Caco-2 (cell line): ENCODE measurements at regions not wholly inside any gene's neighbourhood (a gene's known extent, or its start where the extent isn't known, plus 50 kb on each side); places are given as distances from the start of the nearest gene placed in this dataset.

Source experiments
- BruUV-seq: library from RNA; stranded (reverse); fragments of 400-500 nt; replicated peaks from 2 replicates; lab custom pipeline; 2021; lab: Mats Ljungman, UMichigan
- CTCF ChIA-PET: fragments of 300-600 bp; sonication (Branson Sonifier 250); formaldehyde crosslinking; loops from one replicate; lab custom pipeline; 2022; ENCODE audit warnings: antibody characterized with exemption; lab: Charles Lee
- POLR2A ChIA-PET: fragments of 300-600 bp; sonication (Branson Sonifier 250); formaldehyde crosslinking; loops from one replicate; lab custom pipeline; 2022; ENCODE audit warnings: antibody characterized with exemption; lab: Charles Lee
- DNase-seq, 2 experiments: peaks; one replicate each; pipeline versions ENCODE4 v3.0.0 to v3.0.0-alpha.2; 2020 to 2022
- H3K27me3 ChIP-seq: replicated peaks from 2 replicates; pipeline ENCODE4 v1.6.0; 2011; ENCODE audit warnings: low read length; ENCODE audit not compliant: control insufficient read depth, insufficient read depth
- H3K36me3 ChIP-seq: 2 replicates; pipeline ENCODE4 v1.5.1; 2011; ENCODE audit warnings: low read length; ENCODE audit not compliant: control insufficient read depth, insufficient read depth
- H3K4me1 ChIP-seq: fragments of 250-450 bp; sonication (Bioruptor Pico); 2 replicates; pipeline ENCODE4 v1.5.1; 2020; ENCODE audit warnings: mild to moderate bottlenecking
- H3K4me3 ChIP-seq: 2 replicates; pipeline ENCODE4 v1.5.1; 2011; ENCODE audit warnings: low read depth, mild to moderate bottlenecking, control low read depth, low read length
- H3K9me3 ChIP-seq: fragments of 250-450 bp; sonication (Bioruptor Pico); 2 replicates; pipeline ENCODE4 v1.5.1; 2020; ENCODE audit warnings: mild to moderate bottlenecking, moderate library complexity
- H3K27ac Mint-ChIP-seq: one replicate; pipeline ENCODE4 v1.8.0; 2022; ENCODE audit warnings: mixed read lengths; ENCODE audit not compliant: unreplicated experiment
- H3K27me3 Mint-ChIP-seq: one replicate; pipeline ENCODE4 v1.8.0; 2022; ENCODE audit warnings: mixed read lengths; ENCODE audit not compliant: insufficient read depth, unreplicated experiment
- H3K36me3 Mint-ChIP-seq: one replicate; pipeline ENCODE4 v1.8.0; 2022; ENCODE audit warnings: mild to moderate bottlenecking, mixed read lengths; ENCODE audit not compliant: insufficient read depth, unreplicated experiment
- H3K4me1 Mint-ChIP-seq: one replicate; pipeline ENCODE4 v1.8.0; 2022; ENCODE audit warnings: low read depth, mixed read lengths; ENCODE audit not compliant: unreplicated experiment
- H3K4me3 Mint-ChIP-seq: one replicate; pipeline ENCODE4 v1.8.0; 2022; ENCODE audit warnings: mild to moderate bottlenecking, moderate library complexity, mixed read lengths; ENCODE audit not compliant: unreplicated experiment
- H3K9me3 Mint-ChIP-seq: one replicate; pipeline ENCODE4 v1.8.0; 2022; ENCODE audit warnings: mixed read lengths; ENCODE audit not compliant: unreplicated experiment
- intact Hi-C: fragments of 100-400 bp; cut with micrococcal nuclease; formaldehyde crosslinking; loops from one replicate; pipeline ENCODE4 v1.10.0; 2022; ENCODE audit not compliant: unreplicated experiment
- TF ChIP-seq, protein P1 (sequence below), 2 experiments: fragments of 200-600 bp in 1 of 2; IDR thresholded peaks; 1 replicate in 1 of 2; 2 replicates in 1 of 2; pipeline versions ENCODE4 v1.5.1 to v1.8.0; 2011 to 2022; ENCODE audit warnings: antibody characterized with exemption in 1 of 2, control low read depth in 1 of 2, inconsistent platforms in 1 of 2, low read depth in 1 of 2, low read length in 1 of 2, mild to moderate bottlenecking in 1 of 2, moderate library complexity in 1 of 2; ENCODE audit not compliant: insufficient read depth in 1 of 2, severe bottlenecking in 1 of 2, unreplicated experiment in 1 of 2

DNA sequence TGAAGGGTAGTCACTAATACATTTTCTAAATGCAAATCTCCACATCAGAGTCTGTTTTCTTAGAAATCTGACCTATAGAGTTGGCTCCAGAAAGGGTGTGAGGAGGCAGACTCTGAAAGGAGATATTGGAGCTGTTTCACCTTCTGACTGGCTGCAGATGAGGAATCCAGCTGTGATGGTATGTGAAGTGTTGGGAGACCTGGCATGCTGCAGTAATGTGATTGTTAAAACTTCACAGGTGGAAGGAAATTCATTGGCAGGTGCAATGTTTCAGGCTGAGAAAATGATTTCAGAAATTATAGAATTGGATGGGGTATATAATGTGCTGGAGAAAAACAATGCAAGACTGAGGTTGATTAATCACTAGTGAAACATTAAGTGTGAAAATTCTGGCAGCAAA is 1134.0 kb upstream of the LRRN3 start:
- Histone ChIP-seq H3K4me1 (no peaks in the 10 kb centered on the region), H3K27me3 (no peaks in the 10 kb centered on the region), H3K4me3 (no peak overlapping the region), H3K9me3 (no peaks in the 10 kb centered on the region), H3K36me3 (no peaks in the 10 kb centered on the region)
- peaks cover 17% of the 10 kb centered on the region for H3K9me3 Mint-ChIP-seq
- TF ChIP-seq, protein P1, sequence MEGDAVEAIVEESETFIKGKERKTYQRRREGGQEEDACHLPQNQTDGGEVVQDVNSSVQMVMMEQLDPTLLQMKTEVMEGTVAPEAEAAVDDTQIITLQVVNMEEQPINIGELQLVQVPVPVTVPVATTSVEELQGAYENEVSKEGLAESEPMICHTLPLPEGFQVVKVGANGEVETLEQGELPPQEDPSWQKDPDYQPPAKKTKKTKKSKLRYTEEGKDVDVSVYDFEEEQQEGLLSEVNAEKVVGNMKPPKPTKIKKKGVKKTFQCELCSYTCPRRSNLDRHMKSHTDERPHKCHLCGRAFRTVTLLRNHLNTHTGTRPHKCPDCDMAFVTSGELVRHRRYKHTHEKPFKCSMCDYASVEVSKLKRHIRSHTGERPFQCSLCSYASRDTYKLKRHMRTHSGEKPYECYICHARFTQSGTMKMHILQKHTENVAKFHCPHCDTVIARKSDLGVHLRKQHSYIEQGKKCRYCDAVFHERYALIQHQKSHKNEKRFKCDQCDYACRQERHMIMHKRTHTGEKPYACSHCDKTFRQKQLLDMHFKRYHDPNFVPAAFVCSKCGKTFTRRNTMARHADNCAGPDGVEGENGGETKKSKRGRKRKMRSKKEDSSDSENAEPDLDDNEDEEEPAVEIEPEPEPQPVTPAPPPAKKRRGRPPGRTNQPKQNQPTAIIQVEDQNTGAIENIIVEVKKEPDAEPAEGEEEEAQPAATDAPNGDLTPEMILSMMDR (IDR thresholded peaks at IDR 0.05; ENCODE audit: insufficient read depth in 1 of 2, low read depth in 1 of 2, low read length in 1 of 2, severe bottlenecking in 1 of 2, unreplicated experiment in 1 of 2) = no peak
- no peaks in the 10 kb centered on the region for H3K27me3 Mint-ChIP-seq
- BruUV-seq = no TSS peak
- no peaks in the 10 kb centered on the region for H3K4me1 Mint-ChIP-seq
- H3K27ac Mint-ChIP-seq = no peak overlapping the region
- no peak overlapping the region for H3K4me3 Mint-ChIP-seq
- no peaks in the 10 kb centered on the region for H3K36me3 Mint-ChIP-seq
- intact Hi-C loops = no loop called here
- DNase-seq = no peak
- ChIA-PET POLR2A (no interaction called here), CTCF (no interaction called here)

GRCh38 chr7:109963741-109964140 is 1127.2 kb upstream of the LRRN3 start:
- H3K27me3 Mint-ChIP-seq = no peaks in the 10 kb centered on the region
- no peak overlapping the region for H3K27ac Mint-ChIP-seq
- Histone ChIP-seq H3K4me1 (no peaks in the 10 kb centered on the region), H3K36me3 (no peaks in the 10 kb centered on the region), H3K9me3 (no peaks in the 10 kb centered on the region), H3K4me3 (no peak overlapping the region), H3K27me3 (no peaks in the 10 kb centered on the region)
- DNase-seq = no peak
- ChIA-PET POLR2A (no interaction called here), CTCF (no interaction called here)
- intact Hi-C loops = no loop called here
- TF ChIP-seq, protein P1 (IDR thresholded peaks at IDR 0.05; ENCODE audit: insufficient read depth in 1 of 2, low read depth in 1 of 2, low read length in 1 of 2, severe bottlenecking in 1 of 2, unreplicated experiment in 1 of 2) = no peak
- no peaks in the 10 kb centered on the region for H3K4me1 Mint-ChIP-seq
- peaks cover 8% of the 10 kb centered on the region for H3K9me3 Mint-ChIP-seq
- no peaks in the 10 kb centered on the region for H3K36me3 Mint-ChIP-seq
- BruUV-seq = no TSS peak
- H3K4me3 Mint-ChIP-seq = no peak overlapping the region

DNA sequence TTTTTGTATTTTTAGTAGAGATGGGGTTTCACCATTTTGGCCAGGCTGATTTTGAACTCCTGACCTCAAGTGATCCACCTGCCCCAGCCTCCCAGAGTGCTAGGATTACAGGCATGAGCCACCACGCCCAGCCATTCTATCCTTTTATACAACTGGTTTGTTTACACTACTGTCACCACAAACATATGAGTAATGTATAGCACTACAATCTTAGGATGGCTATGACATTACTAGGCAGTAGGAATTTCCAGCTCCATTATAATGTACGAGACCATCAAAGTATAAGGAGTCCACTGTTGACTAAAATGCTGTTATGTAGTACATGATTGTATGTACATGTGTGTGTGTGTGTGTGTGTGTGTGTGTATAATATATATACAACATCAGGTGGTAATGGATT is 1126.1 kb upstream of the LRRN3 start:
- Histone ChIP-seq H3K4me1 (no peaks in the 10 kb centered on the region), H3K27me3 (no peaks in the 10 kb centered on the region), H3K36me3 (no peaks in the 10 kb centered on the region), H3K9me3 (no peaks in the 10 kb centered on the region), H3K4me3 (no peak overlapping the region)
- no peak for DNase-seq
- intact Hi-C loops = no loop called here
- H3K4me1 Mint-ChIP-seq = no peaks in the 10 kb centered on the region
- H3K27ac Mint-ChIP-seq = no peak overlapping the region
- H3K36me3 Mint-ChIP-seq = no peaks in the 10 kb centered on the region
- TF ChIP-seq, protein P1 (IDR thresholded peaks at IDR 0.05; ENCODE audit: insufficient read depth in 1 of 2, low read depth in 1 of 2, low read length in 1 of 2, severe bottlenecking in 1 of 2, unreplicated experiment in 1 of 2) = no peak
- H3K9me3 Mint-ChIP-seq = peaks cover 8% of the 10 kb centered on the region
- ChIA-PET POLR2A (no interaction called here), CTCF (no interaction called here)
- H3K27me3 Mint-ChIP-seq = no peaks in the 10 kb centered on the region
- no peak overlapping the region for H3K4me3 Mint-ChIP-seq
- no TSS peak for BruUV-seq
